GM21360 (cell line): ENCODE measurements at regions not wholly inside any gene's neighbourhood (a gene's known extent, or its start where the extent isn't known, plus 50 kb on each side); places are given as distances from the start of the nearest gene placed in this dataset.

Experiments used
- ATAC-seq: cut with Tn5 transposase; IDR thresholded peaks from one replicate; pipeline ENCODE4 v1.9.1; 2021; ENCODE audit warnings: mild to moderate bottlenecking, moderate library complexity; ENCODE audit not compliant: unreplicated experiment

- ATAC-seq: no peak
Observed at GRCh38 chr3:25073423-25073822, 354.6 kb upstream of the RARB start.

- no peak for ATAC-seq
Observed at GRCh38 chr3:25074149-25074548, 353.9 kb upstream of the RARB start.

GRCh38 chr3:25080461-25080860, 347.6 kb upstream of the RARB start:
- no peak for ATAC-seq

GRCh38 chr3:25084016-25084415, 344.0 kb upstream of the RARB start:
- no peak for ATAC-seq

GRCh38 chr3:25086721-25087120, 341.3 kb upstream of the RARB start:
- ATAC-seq: no peak

- no peak for ATAC-seq
Observed at GRCh38 chr3:25088284-25088683, 339.8 kb upstream of the RARB start.

GRCh38 chr3:25090698-25091453, 337.2 kb upstream of the RARB start:
- no peak for ATAC-seq

- ATAC-seq: no peak
Observed at GRCh38 chr3:25091934-25092333, 336.1 kb upstream of the RARB start.

GRCh38 chr3:25094932-25095685, 333.0 kb upstream of the RARB start:
- ATAC-seq: no peak

- ATAC-seq: no peak
Observed at GRCh38 chr3:25096536-25096935, 331.5 kb upstream of the RARB start.

GRCh38 chr3:25097023-25097422, 331.0 kb upstream of the RARB start:
- ATAC-seq: no peak

- no peak for ATAC-seq
Observed at GRCh38 chr3:25099666-25100065, 328.4 kb upstream of the RARB start.

GRCh38 chr3:25103391-25103790, 324.7 kb upstream of the RARB start:
- ATAC-seq: no peak

GRCh38 chr3:25107918-25108617, 320.0 kb upstream of the RARB start:
- no peak for ATAC-seq

GRCh38 chr3:25110642-25111041, 317.4 kb upstream of the RARB start:
- no peak for ATAC-seq

GRCh38 chr3:25113891-25114290, 314.2 kb upstream of the RARB start:
- ATAC-seq: no peak

- ATAC-seq: no peak
Observed at GRCh38 chr3:25114532-25114931, 313.5 kb upstream of the RARB start.

GRCh38 chr3:25117005-25117593, 311.0 kb upstream of the RARB start:
- ATAC-seq: no peak

- ATAC-seq: no peak
Observed at GRCh38 chr3:25119682-25120081, 308.4 kb upstream of the RARB start.

- no peak for ATAC-seq
Observed at GRCh38 chr3:25120665-25121064, 307.4 kb upstream of the RARB start.

- ATAC-seq: no peak
Observed at GRCh38 chr3:25125201-25125600, 302.9 kb upstream of the RARB start.
